T-cell (primary cell): ENCODE measurements at regions not wholly inside any gene's neighbourhood (a gene's known extent, or its start where the extent isn't known, plus 50 kb on each side); places are given as distances from the start of the nearest gene placed in this dataset.

Experiments
- ATAC-seq, 4 experiments: fragments of 200-7000 bp in 3 of 4; fragments of 150-1000 bp in 1 of 4; cut with Tn5 transposase; replicated peaks in 1 of 4; 1 replicate in 3 of 4; 2 replicates in 1 of 4; pipeline ENCODE4 v1.10.0; 2021; ENCODE audit warnings: moderate library complexity in 3 of 4, mild to moderate bottlenecking in 2 of 4, moderate number of reproducible peaks in 1 of 4
- CTCF ChIA-PET, 2 donors: fragments of 300-600 bp; sonication (Branson Sonifier 250); formaldehyde crosslinking; loops; one replicate each; lab custom pipeline; 2022; ENCODE audit warnings: antibody characterized with exemption in 2 of 2; lab: Charles Lee
- POLR2A ChIA-PET, 2 donors: fragments of 300-600 bp; sonication (Branson Sonifier 250); formaldehyde crosslinking; loops; one replicate each; lab custom pipeline; 2022; ENCODE audit warnings: antibody characterized with exemption in 2 of 2; lab: Charles Lee
- DNase-seq, 35 experiments: peaks; one replicate each; pipeline versions ENCODE4 v3.0.0 to v3.0.0-alpha.2; 2013 to 2023
- H3K27ac ChIP-seq: one replicate; pipeline ENCODE4 v1.5.1; 2013; ENCODE audit warnings: low read length
- H3K27me3 ChIP-seq, 2 experiments: replicated peaks in 1 of 2; 1 replicate in 1 of 2; 2 replicates in 1 of 2; pipeline versions ENCODE4 v1.6.1 to v1.7.0; 2013; ENCODE audit warnings: low read length in 1 of 2, mixed read lengths in 1 of 2; ENCODE audit not compliant: control insufficient read depth in 2 of 2, insufficient read depth in 2 of 2; ENCODE audit errors: extremely low read depth in 1 of 2
- H3K36me3 ChIP-seq, 2 donors: 1 replicate in 1 of 2; 2 replicates in 1 of 2; pipeline versions ENCODE4 v1.6.1 to v1.7.0; 2013; ENCODE audit warnings: low read length in 1 of 2; ENCODE audit not compliant: control insufficient read depth in 2 of 2, insufficient read depth in 1 of 2; ENCODE audit errors: extremely low read depth in 1 of 2
- H3K4me1 ChIP-seq, 2 experiments: 1 replicate in 1 of 2; 2 replicates in 1 of 2; pipeline versions ENCODE4 v1.6.1 to v1.7.0; 2013; ENCODE audit warnings: low read length in 2 of 2, mixed read lengths in 1 of 2; ENCODE audit not compliant: insufficient read depth in 2 of 2, control insufficient read depth in 1 of 2; ENCODE audit errors: extremely low read depth in 1 of 2
- H3K4me3 ChIP-seq, 2 donors: 1 replicate in 1 of 2; 2 replicates in 1 of 2; pipeline versions ENCODE4 v1.5.1 to v1.7.0; 2013; ENCODE audit warnings: mild to moderate bottlenecking in 2 of 2, low read length in 1 of 2, moderate library complexity in 1 of 2; ENCODE audit not compliant: control insufficient read depth in 1 of 2; ENCODE audit errors: extremely low read depth in 1 of 2
- H3K9me3 ChIP-seq: 2 replicates; pipeline ENCODE4 v1.7.0; 2013
- H3K27ac Mint-ChIP-seq, 2 donors: one replicate each; pipeline ENCODE4 v1.8.0; 2020 to 2021; ENCODE audit warnings: mild to moderate bottlenecking in 2 of 2, mixed read lengths in 2 of 2
- H3K27me3 Mint-ChIP-seq, 2 donors: one replicate each; pipeline ENCODE4 v1.8.0; 2021 to 2022; ENCODE audit warnings: mixed read lengths in 2 of 2
- H3K36me3 Mint-ChIP-seq: one replicate; pipeline ENCODE4 v1.8.0; 2021; ENCODE audit warnings: mixed read lengths
- H3K4me1 Mint-ChIP-seq, 3 donors: one replicate each; pipeline ENCODE4 v1.8.0; 2020 to 2022; ENCODE audit warnings: mixed read lengths in 3 of 3, mild to moderate bottlenecking in 1 of 3
- H3K4me3 Mint-ChIP-seq, 3 donors: one replicate each; pipeline ENCODE4 v1.8.0; 2020 to 2022; ENCODE audit warnings: mild to moderate bottlenecking in 3 of 3, mixed read lengths in 3 of 3, moderate library complexity in 3 of 3
- H3K9me3 Mint-ChIP-seq, 3 donors: one replicate each; pipeline ENCODE4 v1.8.0; 2020 to 2022; ENCODE audit warnings: mixed read lengths in 3 of 3
- WGBS: methylation state at CpG from one replicate; pipeline ENCODE4 v1.1.5; 2013; ENCODE audit warnings: missing lambda C conversion rate; ENCODE audit not compliant: insufficient coverage; 5-methylcytosine and 5-hydroxymethylcytosine counted together

- ATAC-seq (no peak), DNase-seq (no peak)
- no CpG with 5 or more reads among the region's 1 CpG for WGBS
- CTCF ChIA-PET: no interaction called here
- no peaks in the 10 kb centered on the region for H3K36me3 ChIP-seq
- no peak overlapping the region for H3K27ac ChIP-seq
- H3K27me3 ChIP-seq: peaks cover 0 to 4% of the 10 kb centered on the region in 2 experiments
- H3K4me1 Mint-ChIP-seq: no peaks in the 10 kb centered on the region
- H3K36me3 Mint-ChIP-seq: no peaks in the 10 kb centered on the region
- no peaks in the 10 kb centered on the region for H3K9me3 ChIP-seq
- no peak overlapping the region for H3K4me3 Mint-ChIP-seq
- no peak overlapping the region for H3K27ac Mint-ChIP-seq
- POLR2A ChIA-PET: no interaction called here
- H3K4me1 ChIP-seq: no peaks in the 10 kb centered on the region
- H3K4me3 ChIP-seq: no peak overlapping the region
- H3K27me3 Mint-ChIP-seq: peaks cover 18% of the 10 kb centered on the region in 2 donors
- peaks cover 0 to 3% (median 0%) of the 10 kb centered on the region in 3 donors for H3K9me3 Mint-ChIP-seq
Observed at GRCh38 chr5:123294544-123294943, 128.7 kb downstream of the CEP120 start.

GRCh38 chr5:123289210-123289609 is 134.0 kb downstream of the CEP120 start:
- Histone ChIP-seq H3K27me3 (peaks cover 2 to 10% of the 10 kb centered on the region in 2 experiments), H3K9me3 (no peaks in the 10 kb centered on the region), H3K27ac (no peak overlapping the region), H3K4me1 (no peaks in the 10 kb centered on the region), H3K36me3 (no peaks in the 10 kb centered on the region), H3K4me3 (no peak overlapping the region)
- Mint-ChIP-seq H3K4me1 (peaks cover 0 to 7% (median 6%) of the 10 kb centered on the region in 3 donors), H3K9me3 (no peaks in the 10 kb centered on the region), H3K36me3 (no peaks in the 10 kb centered on the region), H3K27ac (no peak overlapping the region), H3K4me3 (no peak overlapping the region), H3K27me3 (peaks cover 37 to 39% of the 10 kb centered on the region in 2 donors)
- POLR2A ChIA-PET: no interaction called here
- DNase-seq (no peak), ATAC-seq (no peak)
- CTCF ChIA-PET: no interaction called here

GRCh38 chr5:123287881-123288280 is 135.3 kb downstream of the CEP120 start:
- peaks cover 0 to 7% (median 6%) of the 10 kb centered on the region in 3 donors for H3K4me1 Mint-ChIP-seq
- Histone ChIP-seq H3K4me3 (no peak overlapping the region), H3K27me3 (peaks cover 2 to 10% of the 10 kb centered on the region in 2 experiments), H3K27ac (no peak overlapping the region), H3K36me3 (no peaks in the 10 kb centered on the region), H3K4me1 (no peaks in the 10 kb centered on the region), H3K9me3 (no peaks in the 10 kb centered on the region)
- ATAC-seq: no peak
- H3K4me3 Mint-ChIP-seq: no peak overlapping the region
- ChIA-PET POLR2A (interaction anchor here in 1 of 2 donors (0.6 kb wide), 1 partner anchor 8 kb away, joined by 3 read pairs; no protein-coding TSS in a partner anchor), CTCF (no interaction called here)
- no peaks in the 10 kb centered on the region for H3K36me3 Mint-ChIP-seq
- H3K27me3 Mint-ChIP-seq: peaks cover 45 to 48% of the 10 kb centered on the region in 2 donors
- DNase-seq: no peak
- H3K9me3 Mint-ChIP-seq: no peaks in the 10 kb centered on the region
- H3K27ac Mint-ChIP-seq: no peak overlapping the region

- H3K27ac ChIP-seq: no peak overlapping the region
- ATAC-seq (no peak), DNase-seq (no peak)
- Mint-ChIP-seq H3K27me3 (peaks cover 46 to 50% of the 10 kb centered on the region in 2 donors), H3K36me3 (no peaks in the 10 kb centered on the region), H3K4me3 (no peak overlapping the region), H3K27ac (no peak overlapping the region), H3K4me1 (peaks cover 0 to 7% (median 6%) of the 10 kb centered on the region in 3 donors), H3K9me3 (no peaks in the 10 kb centered on the region)
- ChIA-PET CTCF (no interaction called here), POLR2A (no interaction called here)
- H3K27me3 ChIP-seq: peaks cover 2 to 10% of the 10 kb centered on the region in 2 experiments
- H3K9me3 ChIP-seq: no peaks in the 10 kb centered on the region
- no CpG with 5 or more reads among the region's 2 CpGs for WGBS
- H3K4me1 ChIP-seq: no peaks in the 10 kb centered on the region
- no peak overlapping the region for H3K4me3 ChIP-seq
- H3K36me3 ChIP-seq: no peaks in the 10 kb centered on the region
Observed at GRCh38 chr5:123286891-123287290, 136.3 kb downstream of the CEP120 start.

GRCh38 chr5:123285122-123286023 is 137.8 kb downstream of the CEP120 start:
- H3K36me3 ChIP-seq: no peaks in the 10 kb centered on the region
- H3K4me3 ChIP-seq: no peak overlapping the region
- ChIA-PET POLR2A (no interaction called here), CTCF (no interaction called here)
- H3K4me1 ChIP-seq: no peaks in the 10 kb centered on the region
- H3K27ac ChIP-seq: no peak overlapping the region
- Mint-ChIP-seq H3K4me3 (no peak overlapping the region), H3K27ac (no peak overlapping the region), H3K9me3 (no peaks in the 10 kb centered on the region), H3K27me3 (peaks cover 41 to 43% of the 10 kb centered on the region in 2 donors), H3K4me1 (peaks cover 0 to 7% (median 6%) of the 10 kb centered on the region in 3 donors), H3K36me3 (no peaks in the 10 kb centered on the region)
- H3K27me3 ChIP-seq: peaks cover 2 to 6% of the 10 kb centered on the region in 2 experiments
- WGBS: 17% methylated on average over 17 of the region's 34 CpGs
- H3K9me3 ChIP-seq: no peaks in the 10 kb centered on the region
- ATAC-seq: no peak
- DNase-seq: no peak

- no peaks in the 10 kb centered on the region for H3K9me3 ChIP-seq
- no peak overlapping the region for H3K4me3 Mint-ChIP-seq
- CTCF ChIA-PET: no interaction called here
- no peaks in the 10 kb centered on the region for H3K36me3 ChIP-seq
- peaks cover 0 to 7% (median 6%) of the 10 kb centered on the region in 3 donors for H3K4me1 Mint-ChIP-seq
- no peak overlapping the region for H3K27ac ChIP-seq
- no peaks in the 10 kb centered on the region for H3K4me1 ChIP-seq
- no CpG with 5 or more reads among the region's 1 CpG for WGBS
- ATAC-seq (no peak), DNase-seq (no peak)
- peaks cover 2 to 6% of the 10 kb centered on the region in 2 experiments for H3K27me3 ChIP-seq
- peaks cover 32 to 39% of the 10 kb centered on the region in 2 donors for H3K27me3 Mint-ChIP-seq
- no peak overlapping the region for H3K4me3 ChIP-seq
- no peaks in the 10 kb centered on the region for H3K36me3 Mint-ChIP-seq
- POLR2A ChIA-PET: no interaction called here
- no peaks in the 10 kb centered on the region for H3K9me3 Mint-ChIP-seq
- H3K27ac Mint-ChIP-seq: no peak overlapping the region
Observed at GRCh38 chr5:123283499-123283898, 139.7 kb downstream of the CEP120 start.
